Breast epithelium (tissue), 3 donors: ENCODE measurements at regions not wholly inside any gene's neighbourhood (a gene's known extent, or its start where the extent isn't known, plus 50 kb on each side); places are given as distances from the start of the nearest gene placed in this dataset.

ENCODE experiments used
- CTCF ChIP-seq, 3 donors: fragments of 450-650 bp; IDR thresholded peaks; one replicate each; pipeline ENCODE4 v1.5.1; 2016 to 2017; ENCODE audit warnings: antibody characterized with exemption in 3 of 3, mild to moderate bottlenecking in 3 of 3, moderate library complexity in 3 of 3
- POLR2A ChIP-seq: fragments of 450-650 bp; IDR thresholded peaks from one replicate; pipeline ENCODE4 v1.6.1; 2016; ENCODE audit warnings: antibody characterized with exemption, mild to moderate bottlenecking, moderate library complexity
- POLR2AphosphoS5 ChIP-seq, 3 donors: sonication (generic); formaldehyde crosslinking; IDR thresholded peaks; one replicate each; pipeline ENCODE4 v1.6.1; 2017; ENCODE audit warnings: antibody characterized with exemption in 3 of 3

- TF ChIP-seq CTCF (IDR thresholded peaks at IDR 0.05) (no peak), POLR2AphosphoS5 (IDR thresholded peaks at IDR 0.05) (no peak), POLR2A (no peak)
Observed at GRCh38 chr2:19651466-19651865, 250.3 kb downstream of the TTC32 start.
